ENCODE measurements at regions not wholly inside any gene's neighbourhood (a gene's known extent, or its start where the extent isn't known, plus 50 kb on each side); places are given as distances from the start of the nearest gene placed in this dataset.

GRCh38 chr3:107116251-107116650 is 261.0 kb upstream of the CCDC54 start:
- Mint-ChIP-seq H3K4me3 (no peak overlapping the region), H3K27ac (no peak overlapping the region), H3K4me1 (peaks cover 8% of the 10 kb centered on the region), H3K27me3 (ENCODE audit: insufficient read depth, low read depth, poor library complexity) (peaks cover 3% of the 10 kb centered on the region), H3K36me3 (ENCODE audit: low read depth) (no peaks in the 10 kb centered on the region), H3K9me3 (no peaks in the 10 kb centered on the region)
- ATAC-seq (no peak), DNase-seq (ENCODE audit: low spot score) (no peak)
- H4K20me1 ChIP-seq (replicated peaks; ENCODE audit: insufficient read depth): no peaks in the 10 kb centered on the region
- no peak overlapping the region for H3K27ac ChIP-seq (ENCODE audit: low read depth)
- no peak overlapping the region for H3K4me3 ChIP-seq
- no peak overlapping the region for H2AFZ ChIP-seq
- no peaks in the 10 kb centered on the region for H3K79me2 ChIP-seq (replicated peaks; ENCODE audit: insufficient read depth)
- H3F3A ChIP-seq (replicated peaks; ENCODE audit: low read depth): no peaks in the 10 kb centered on the region
- no peaks in the 10 kb centered on the region for H3K4me1 ChIP-seq (ENCODE audit: insufficient read depth)
- TF ChIP-seq, protein P1, sequence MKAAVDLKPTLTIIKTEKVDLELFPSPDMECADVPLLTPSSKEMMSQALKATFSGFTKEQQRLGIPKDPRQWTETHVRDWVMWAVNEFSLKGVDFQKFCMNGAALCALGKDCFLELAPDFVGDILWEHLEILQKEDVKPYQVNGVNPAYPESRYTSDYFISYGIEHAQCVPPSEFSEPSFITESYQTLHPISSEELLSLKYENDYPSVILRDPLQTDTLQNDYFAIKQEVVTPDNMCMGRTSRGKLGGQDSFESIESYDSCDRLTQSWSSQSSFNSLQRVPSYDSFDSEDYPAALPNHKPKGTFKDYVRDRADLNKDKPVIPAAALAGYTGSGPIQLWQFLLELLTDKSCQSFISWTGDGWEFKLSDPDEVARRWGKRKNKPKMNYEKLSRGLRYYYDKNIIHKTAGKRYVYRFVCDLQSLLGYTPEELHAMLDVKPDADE (IDR thresholded peaks at IDR 0.05): no peak
- TF ChIP-seq ZNF114 (CRISPR knock-in tag; IDR thresholded peaks at IDR 0.05): no peak
- no peak for TF ChIP-seq POLR2AphosphoS5 (IDR thresholded peaks at IDR 0.05; ENCODE audit: low read depth)
- TF ChIP-seq JUNB (IDR thresholded peaks at IDR 0.05; ENCODE audit: unreplicated experiment): no peak
- TF ChIP-seq, protein P2, sequence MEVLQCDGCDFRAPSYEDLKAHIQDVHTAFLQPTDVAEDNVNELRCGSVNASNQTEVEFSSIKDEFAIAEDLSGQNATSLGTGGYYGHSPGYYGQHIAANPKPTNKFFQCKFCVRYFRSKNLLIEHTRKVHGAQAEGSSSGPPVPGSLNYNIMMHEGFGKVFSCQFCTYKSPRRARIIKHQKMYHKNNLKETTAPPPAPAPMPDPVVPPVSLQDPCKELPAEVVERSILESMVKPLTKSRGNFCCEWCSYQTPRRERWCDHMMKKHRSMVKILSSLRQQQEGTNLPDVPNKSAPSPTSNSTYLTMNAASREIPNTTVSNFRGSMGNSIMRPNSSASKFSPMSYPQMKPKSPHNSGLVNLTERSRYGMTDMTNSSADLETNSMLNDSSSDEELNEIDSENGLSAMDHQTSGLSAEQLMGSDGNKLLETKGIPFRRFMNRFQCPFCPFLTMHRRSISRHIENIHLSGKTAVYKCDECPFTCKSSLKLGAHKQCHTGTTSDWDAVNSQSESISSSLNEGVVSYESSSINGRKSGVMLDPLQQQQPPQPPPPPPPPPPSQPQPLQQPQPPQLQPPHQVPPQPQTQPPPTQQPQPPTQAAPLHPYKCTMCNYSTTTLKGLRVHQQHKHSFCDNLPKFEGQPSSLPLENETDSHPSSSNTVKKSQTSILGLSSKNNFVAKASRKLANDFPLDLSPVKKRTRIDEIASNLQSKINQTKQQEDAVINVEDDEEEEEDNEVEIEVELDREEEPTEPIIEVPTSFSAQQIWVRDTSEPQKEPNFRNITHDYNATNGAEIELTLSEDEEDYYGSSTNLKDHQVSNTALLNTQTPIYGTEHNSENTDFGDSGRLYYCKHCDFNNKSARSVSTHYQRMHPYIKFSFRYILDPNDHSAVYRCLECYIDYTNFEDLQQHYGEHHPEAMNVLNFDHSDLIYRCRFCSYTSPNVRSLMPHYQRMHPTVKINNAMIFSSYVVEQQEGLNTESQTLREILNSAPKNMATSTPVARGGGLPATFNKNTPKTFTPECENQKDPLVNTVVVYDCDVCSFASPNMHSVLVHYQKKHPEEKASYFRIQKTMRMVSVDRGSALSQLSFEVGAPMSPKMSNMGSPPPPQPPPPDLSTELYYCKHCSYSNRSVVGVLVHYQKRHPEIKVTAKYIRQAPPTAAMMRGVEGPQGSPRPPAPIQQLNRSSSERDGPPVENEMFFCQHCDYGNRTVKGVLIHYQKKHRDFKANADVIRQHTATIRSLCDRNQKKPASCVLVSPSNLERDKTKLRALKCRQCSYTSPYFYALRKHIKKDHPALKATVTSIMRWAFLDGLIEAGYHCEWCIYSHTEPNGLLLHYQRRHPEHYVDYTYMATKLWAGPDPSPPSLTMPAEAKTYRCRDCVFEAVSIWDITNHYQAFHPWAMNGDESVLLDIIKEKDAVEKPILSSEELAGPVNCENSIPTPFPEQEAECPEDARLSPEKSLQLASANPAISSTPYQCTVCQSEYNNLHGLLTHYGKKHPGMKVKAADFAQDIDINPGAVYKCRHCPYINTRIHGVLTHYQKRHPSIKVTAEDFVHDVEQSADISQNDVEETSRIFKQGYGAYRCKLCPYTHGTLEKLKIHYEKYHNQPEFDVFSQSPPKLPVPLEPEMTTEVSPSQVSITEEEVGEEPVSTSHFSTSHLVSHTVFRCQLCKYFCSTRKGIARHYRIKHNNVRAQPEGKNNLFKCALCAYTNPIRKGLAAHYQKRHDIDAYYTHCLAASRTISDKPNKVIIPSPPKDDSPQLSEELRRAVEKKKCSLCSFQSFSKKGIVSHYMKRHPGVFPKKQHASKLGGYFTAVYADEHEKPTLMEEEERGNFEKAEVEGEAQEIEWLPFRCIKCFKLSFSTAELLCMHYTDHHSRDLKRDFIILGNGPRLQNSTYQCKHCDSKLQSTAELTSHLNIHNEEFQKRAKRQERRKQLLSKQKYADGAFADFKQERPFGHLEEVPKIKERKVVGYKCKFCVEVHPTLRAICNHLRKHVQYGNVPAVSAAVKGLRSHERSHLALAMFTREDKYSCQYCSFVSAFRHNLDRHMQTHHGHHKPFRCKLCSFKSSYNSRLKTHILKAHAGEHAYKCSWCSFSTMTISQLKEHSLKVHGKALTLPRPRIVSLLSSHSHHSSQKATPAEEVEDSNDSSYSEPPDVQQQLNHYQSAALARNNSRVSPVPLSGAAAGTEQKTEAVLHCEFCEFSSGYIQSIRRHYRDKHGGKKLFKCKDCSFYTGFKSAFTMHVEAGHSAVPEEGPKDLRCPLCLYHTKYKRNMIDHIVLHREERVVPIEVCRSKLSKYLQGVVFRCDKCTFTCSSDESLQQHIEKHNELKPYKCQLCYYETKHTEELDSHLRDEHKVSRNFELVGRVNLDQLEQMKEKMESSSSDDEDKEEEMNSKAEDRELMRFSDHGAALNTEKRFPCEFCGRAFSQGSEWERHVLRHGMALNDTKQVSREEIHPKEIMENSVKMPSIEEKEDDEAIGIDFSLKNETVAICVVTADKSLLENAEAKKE (CRISPR knock-in tag; IDR thresholded peaks at IDR 0.05): no peak
- TF ChIP-seq EZH2phosphoT487 (IDR thresholded peaks at IDR 0.05; ENCODE audit: unreplicated experiment): no peak
- no peak for TF ChIP-seq EZH2 (IDR thresholded peaks at IDR 0.05; ENCODE audit: low read depth, unreplicated experiment)
- no peak for TF ChIP-seq STAT1 (IDR thresholded peaks at IDR 0.05; ENCODE audit: unreplicated experiment)
- TF ChIP-seq ZNF331 (CRISPR knock-in tag; IDR thresholded peaks at IDR 0.05; ENCODE audit: low read depth): no peak
- TF ChIP-seq NANOG (IDR thresholded peaks at IDR 0.05; ENCODE audit: borderline replicate concordance): no peak
- TF ChIP-seq CREB1 (CRISPR knock-in tag; IDR thresholded peaks at IDR 0.05; ENCODE audit: low read depth): no peak
- TF ChIP-seq, protein P3, sequence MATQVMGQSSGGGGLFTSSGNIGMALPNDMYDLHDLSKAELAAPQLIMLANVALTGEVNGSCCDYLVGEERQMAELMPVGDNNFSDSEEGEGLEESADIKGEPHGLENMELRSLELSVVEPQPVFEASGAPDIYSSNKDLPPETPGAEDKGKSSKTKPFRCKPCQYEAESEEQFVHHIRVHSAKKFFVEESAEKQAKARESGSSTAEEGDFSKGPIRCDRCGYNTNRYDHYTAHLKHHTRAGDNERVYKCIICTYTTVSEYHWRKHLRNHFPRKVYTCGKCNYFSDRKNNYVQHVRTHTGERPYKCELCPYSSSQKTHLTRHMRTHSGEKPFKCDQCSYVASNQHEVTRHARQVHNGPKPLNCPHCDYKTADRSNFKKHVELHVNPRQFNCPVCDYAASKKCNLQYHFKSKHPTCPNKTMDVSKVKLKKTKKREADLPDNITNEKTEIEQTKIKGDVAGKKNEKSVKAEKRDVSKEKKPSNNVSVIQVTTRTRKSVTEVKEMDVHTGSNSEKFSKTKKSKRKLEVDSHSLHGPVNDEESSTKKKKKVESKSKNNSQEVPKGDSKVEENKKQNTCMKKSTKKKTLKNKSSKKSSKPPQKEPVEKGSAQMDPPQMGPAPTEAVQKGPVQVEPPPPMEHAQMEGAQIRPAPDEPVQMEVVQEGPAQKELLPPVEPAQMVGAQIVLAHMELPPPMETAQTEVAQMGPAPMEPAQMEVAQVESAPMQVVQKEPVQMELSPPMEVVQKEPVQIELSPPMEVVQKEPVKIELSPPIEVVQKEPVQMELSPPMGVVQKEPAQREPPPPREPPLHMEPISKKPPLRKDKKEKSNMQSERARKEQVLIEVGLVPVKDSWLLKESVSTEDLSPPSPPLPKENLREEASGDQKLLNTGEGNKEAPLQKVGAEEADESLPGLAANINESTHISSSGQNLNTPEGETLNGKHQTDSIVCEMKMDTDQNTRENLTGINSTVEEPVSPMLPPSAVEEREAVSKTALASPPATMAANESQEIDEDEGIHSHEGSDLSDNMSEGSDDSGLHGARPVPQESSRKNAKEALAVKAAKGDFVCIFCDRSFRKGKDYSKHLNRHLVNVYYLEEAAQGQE (IDR thresholded peaks at IDR 0.05; ENCODE audit: unreplicated experiment): no peak
- TF ChIP-seq, protein P4, sequence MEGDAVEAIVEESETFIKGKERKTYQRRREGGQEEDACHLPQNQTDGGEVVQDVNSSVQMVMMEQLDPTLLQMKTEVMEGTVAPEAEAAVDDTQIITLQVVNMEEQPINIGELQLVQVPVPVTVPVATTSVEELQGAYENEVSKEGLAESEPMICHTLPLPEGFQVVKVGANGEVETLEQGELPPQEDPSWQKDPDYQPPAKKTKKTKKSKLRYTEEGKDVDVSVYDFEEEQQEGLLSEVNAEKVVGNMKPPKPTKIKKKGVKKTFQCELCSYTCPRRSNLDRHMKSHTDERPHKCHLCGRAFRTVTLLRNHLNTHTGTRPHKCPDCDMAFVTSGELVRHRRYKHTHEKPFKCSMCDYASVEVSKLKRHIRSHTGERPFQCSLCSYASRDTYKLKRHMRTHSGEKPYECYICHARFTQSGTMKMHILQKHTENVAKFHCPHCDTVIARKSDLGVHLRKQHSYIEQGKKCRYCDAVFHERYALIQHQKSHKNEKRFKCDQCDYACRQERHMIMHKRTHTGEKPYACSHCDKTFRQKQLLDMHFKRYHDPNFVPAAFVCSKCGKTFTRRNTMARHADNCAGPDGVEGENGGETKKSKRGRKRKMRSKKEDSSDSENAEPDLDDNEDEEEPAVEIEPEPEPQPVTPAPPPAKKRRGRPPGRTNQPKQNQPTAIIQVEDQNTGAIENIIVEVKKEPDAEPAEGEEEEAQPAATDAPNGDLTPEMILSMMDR (conservative IDR thresholded peaks at IDR 0.05; ENCODE audit: low read depth in 2 of 2): no peak
- no peak overlapping the region for H3K4me2 ChIP-seq
- H3K36me3 ChIP-seq (ENCODE audit: insufficient read depth): no peaks in the 10 kb centered on the region
- no peaks in the 10 kb centered on the region for H3K27me3 ChIP-seq (ENCODE audit: insufficient read depth)
- H3K9me2 ChIP-seq (ENCODE audit: insufficient read depth): no peaks in the 10 kb centered on the region

All from GM23338 (cell line).